Muscle of leg (tissue), 3 donors: ENCODE measurements at regions not wholly inside any gene's neighbourhood (a gene's known extent, or its start where the extent isn't known, plus 50 kb on each side); places are given as distances from the start of the nearest gene placed in this dataset.
"Not testable (repeated sequence)": the region's sequence is repeated elsewhere in the genome, so short reads cannot be mapped to it uniquely, and the experiment has no call there.

Experiments
- DNase-seq: peaks from one replicate; pipeline ENCODE4 v3.0.0; 2013
- H3K27ac ChIP-seq: one replicate; pipeline ENCODE4 v1.5.1; 2013; ENCODE audit warnings: mild to moderate bottlenecking, low read length, control low read depth
- H3K27me3 ChIP-seq: one replicate; pipeline ENCODE4 v1.6.1; 2013; ENCODE audit warnings: low read length; ENCODE audit not compliant: control insufficient read depth, insufficient read depth
- H3K36me3 ChIP-seq: one replicate; pipeline ENCODE4 v1.6.1; 2013; ENCODE audit warnings: low read length; ENCODE audit not compliant: control insufficient read depth, insufficient read depth
- H3K4me1 ChIP-seq: one replicate; pipeline ENCODE4 v1.6.1; 2013; ENCODE audit warnings: low read length; ENCODE audit not compliant: control insufficient read depth, insufficient read depth
- H3K4me3 ChIP-seq: one replicate; pipeline ENCODE4 v1.5.1; 2013; ENCODE audit warnings: low read length, control low read depth
- H3K9me3 ChIP-seq: replicated peaks from 2 replicates; pipeline ENCODE4 v1.6.1; 2013; ENCODE audit warnings: low read depth, low read length; ENCODE audit not compliant: control insufficient read depth
- WGBS: methylation state at CpG from one replicate; pipeline ENCODE4 v1.1.5; 2013; ENCODE audit warnings: missing lambda C conversion rate; ENCODE audit not compliant: insufficient coverage; 5-methylcytosine and 5-hydroxymethylcytosine counted together

DNA sequence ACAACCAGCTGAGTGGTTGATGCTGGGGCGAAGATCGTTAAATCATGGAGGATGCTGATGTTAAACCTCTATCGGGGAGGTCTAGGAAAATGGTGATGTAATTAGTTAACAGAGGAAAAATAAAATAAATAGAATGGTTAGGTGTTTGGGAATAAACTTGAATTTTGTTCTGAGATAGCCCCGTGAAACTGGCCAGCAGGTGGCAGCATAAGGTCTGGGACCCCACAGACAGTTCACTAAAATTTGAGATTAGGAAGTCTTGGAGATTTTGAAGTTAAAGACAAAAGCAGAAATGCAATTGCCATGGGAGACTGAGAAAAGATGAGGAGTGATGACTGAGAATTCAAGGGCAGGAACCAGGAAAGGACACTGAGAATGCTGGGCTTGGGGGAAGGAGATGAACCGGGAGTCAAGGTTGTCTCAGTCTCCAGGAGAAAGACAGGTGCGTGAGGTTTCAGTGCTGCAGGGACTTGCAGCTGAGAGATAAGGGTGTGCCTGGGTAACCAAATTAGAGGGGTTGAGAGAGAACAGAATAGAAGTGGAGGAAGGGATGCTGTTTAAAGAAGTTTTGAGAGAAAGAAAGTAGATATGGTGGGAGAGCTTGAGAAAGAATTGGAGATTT, 248.0 kb downstream of the ZNF92 start:
- 17% methylated on average over 4 of the region's 6 CpGs for WGBS
- H3K4me1 ChIP-seq, H3K4me3 ChIP-seq, H3K9me3 ChIP-seq, H3K36me3 ChIP-seq, H3K27ac ChIP-seq, H3K27me3 ChIP-seq: not testable (repeated sequence)
- DNase-seq: peak; percentile 1

DNA sequence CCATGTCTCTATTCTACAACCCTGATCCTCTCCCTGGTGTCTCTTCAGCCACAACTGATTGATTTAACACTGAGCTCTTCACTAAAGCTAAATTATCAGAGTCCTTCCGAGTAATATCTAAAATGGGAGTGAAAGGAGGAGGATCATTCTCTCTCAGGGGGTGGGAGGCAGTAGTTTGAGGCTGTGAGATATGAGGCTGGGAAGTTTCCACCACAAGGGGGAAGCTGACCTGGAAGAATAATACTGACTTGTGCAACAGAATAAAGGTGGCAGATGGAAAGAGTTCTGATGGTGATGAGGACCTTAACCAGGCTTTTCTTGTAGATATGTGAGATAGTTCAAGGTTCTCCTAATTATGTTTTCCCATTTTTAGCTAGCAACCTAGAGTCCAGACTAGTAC, 241.6 kb upstream of the VKORC1L1 start:
- not testable (repeated sequence) for DNase-seq, H3K27ac ChIP-seq, H3K9me3 ChIP-seq, H3K27me3 ChIP-seq, H3K36me3 ChIP-seq, H3K4me1 ChIP-seq, H3K4me3 ChIP-seq
- WGBS: no CpG with 5 or more reads among the region's 1 CpG

DNA sequence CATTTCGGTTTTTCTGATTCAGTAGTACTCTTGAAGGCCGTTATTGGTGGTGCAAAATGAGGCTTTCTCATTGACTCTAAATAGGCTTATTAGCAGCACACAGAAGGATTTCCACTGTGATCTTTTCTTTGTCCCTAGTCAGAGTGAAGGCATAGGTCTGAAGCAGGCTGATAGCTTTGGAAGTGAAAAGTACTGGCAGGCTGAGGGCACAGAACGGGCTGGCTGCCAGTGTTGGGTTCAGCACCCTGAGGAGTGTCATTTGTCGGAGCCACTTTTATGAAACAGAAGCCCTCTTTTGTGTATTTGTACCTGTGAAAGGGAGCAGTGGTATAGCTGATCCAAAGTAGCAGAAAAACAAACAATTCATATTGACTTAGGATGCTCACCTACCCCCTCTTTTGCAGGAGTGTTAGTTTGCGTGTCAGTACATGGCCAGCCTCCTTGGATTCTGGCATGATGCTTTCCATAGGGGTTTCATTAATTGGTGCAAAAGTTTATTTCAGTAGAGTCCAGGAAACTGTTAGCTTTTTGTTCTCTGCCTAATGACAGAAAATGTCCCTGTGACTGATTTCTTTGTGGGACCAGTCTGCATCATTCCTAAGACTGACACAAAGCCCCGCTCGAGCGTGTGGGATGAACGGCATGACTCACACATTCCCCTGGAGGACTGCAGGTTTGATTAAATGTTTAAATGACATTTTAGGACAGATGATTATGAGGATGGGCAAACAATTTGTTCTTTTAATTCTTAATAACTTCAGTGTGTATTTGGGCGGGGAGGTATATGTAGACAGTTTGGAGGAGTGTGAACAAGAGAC, 239.1 kb upstream of the VKORC1L1 start:
- not testable (repeated sequence) for H3K9me3 ChIP-seq, H3K36me3 ChIP-seq, H3K4me3 ChIP-seq, H3K27ac ChIP-seq, H3K4me1 ChIP-seq, DNase-seq, H3K27me3 ChIP-seq
- WGBS: no CpG with 5 or more reads among the region's 10 CpGs

DNA sequence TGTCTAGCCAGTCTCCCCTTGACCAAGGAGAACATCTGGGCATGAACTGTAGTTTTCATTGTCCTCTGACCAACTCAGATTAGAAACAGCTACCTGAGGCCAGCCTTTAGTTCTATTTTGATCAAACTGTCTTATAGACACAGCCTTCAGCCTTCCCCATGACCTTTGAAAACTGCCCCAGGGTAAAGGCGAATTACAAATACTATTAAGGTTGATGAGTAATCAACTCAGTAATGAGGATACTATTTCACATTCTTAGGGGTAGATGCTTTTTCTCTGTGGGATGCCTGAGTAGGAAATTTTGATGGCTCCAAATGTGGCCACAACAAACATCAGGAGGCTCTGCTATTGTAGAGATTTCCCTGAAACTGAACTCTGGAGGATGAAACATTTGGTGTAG, 234.0 kb upstream of the VKORC1L1 start:
- not testable (repeated sequence) for H3K36me3 ChIP-seq, DNase-seq, H3K4me3 ChIP-seq, H3K4me1 ChIP-seq, H3K27ac ChIP-seq, H3K27me3 ChIP-seq, H3K9me3 ChIP-seq
- no CpG with 5 or more reads among the region's 1 CpG for WGBS

DNA sequence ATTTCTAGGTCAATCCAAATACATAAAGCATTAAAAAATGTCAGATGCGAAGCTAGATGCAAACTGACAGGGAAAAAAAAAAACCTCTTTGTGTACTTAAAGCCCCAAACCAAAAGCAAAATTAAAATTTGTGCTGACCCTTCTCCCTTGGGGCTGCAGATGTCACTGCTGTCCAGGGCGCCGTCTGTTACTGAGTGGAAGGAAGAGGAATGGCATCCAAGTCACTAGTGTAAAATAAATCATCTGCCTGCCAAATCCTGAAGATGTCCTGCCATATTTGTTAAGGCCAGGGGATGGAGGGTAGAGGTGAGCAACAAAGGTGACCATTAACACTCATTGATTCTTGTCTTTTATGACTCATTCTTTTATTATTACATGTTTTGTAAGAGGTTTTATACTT, 233.2 kb upstream of the VKORC1L1 start:
- not testable (repeated sequence) for H3K4me1 ChIP-seq, H3K9me3 ChIP-seq, DNase-seq, H3K27ac ChIP-seq, H3K4me3 ChIP-seq, H3K27me3 ChIP-seq, H3K36me3 ChIP-seq
- no CpG with 5 or more reads among the region's 3 CpGs for WGBS

DNA sequence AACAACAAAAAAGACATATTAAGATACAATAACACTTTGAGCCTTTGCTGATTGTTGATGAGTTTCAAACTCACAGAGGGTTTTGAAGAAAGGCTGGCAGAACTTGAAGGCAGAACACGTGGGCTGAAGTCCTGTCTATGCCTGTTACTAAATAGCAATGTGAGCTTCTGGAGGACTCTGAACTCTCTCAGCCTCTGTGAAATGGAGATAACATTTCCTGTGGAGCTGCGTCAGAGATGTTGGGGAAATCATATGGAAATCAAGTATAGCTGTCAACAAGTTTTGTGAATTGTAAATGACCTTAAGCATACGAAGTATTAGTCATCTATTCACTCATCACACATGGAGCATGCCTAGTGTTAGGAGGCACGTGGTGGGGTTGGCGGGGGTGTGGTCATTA, 229.4 kb upstream of the VKORC1L1 start:
- H3K9me3 ChIP-seq, DNase-seq, H3K36me3 ChIP-seq, H3K4me3 ChIP-seq, H3K27ac ChIP-seq, H3K27me3 ChIP-seq, H3K4me1 ChIP-seq: not testable (repeated sequence)
- no CpG with 5 or more reads among the region's 5 CpGs for WGBS

DNA sequence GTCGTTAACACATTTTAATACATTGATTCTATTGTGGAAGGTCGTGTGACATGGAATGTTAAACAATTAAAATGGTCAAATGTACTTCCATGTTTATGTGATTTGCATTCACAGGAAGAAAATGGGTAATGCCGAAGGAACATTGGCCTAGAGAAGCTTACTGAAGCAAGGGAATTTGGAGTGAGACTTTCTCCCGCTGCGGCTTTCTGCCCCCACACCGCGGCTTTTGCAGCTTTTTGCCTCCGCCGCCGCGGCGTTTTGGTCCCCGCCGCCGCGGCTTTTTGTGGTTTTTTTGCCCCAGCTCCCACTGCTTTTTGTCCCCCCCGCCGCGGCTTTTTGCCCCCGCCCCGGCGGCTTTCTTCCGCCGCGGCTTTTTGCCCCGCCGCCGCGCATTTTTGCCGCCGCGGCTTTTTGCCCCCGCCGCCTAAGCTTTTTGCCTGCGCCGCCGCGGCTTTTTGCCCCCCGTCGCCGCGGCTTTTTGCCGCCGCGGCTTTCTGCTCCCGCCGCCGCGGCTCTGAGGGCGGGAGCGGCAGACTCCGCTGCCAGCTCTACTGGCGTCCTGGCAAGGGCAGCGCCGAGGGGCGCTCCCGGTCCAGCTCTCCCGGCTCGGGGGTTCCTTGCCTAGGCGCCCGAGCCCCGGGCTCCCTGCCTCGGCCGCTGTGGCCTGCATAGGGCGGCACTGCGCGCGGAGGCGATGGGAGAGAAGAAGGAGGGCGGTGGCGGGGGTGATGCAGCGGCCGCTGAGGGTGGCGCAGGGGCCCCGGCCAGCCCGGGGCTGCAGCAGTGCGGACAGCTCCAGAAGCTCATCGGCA, 225.5 kb upstream of the VKORC1L1 start:
- not testable (repeated sequence) for H3K4me3 ChIP-seq, DNase-seq, H3K4me1 ChIP-seq, H3K9me3 ChIP-seq, H3K36me3 ChIP-seq, H3K27ac ChIP-seq, H3K27me3 ChIP-seq
- WGBS: no CpG with 5 or more reads among the region's 78 CpGs

DNA sequence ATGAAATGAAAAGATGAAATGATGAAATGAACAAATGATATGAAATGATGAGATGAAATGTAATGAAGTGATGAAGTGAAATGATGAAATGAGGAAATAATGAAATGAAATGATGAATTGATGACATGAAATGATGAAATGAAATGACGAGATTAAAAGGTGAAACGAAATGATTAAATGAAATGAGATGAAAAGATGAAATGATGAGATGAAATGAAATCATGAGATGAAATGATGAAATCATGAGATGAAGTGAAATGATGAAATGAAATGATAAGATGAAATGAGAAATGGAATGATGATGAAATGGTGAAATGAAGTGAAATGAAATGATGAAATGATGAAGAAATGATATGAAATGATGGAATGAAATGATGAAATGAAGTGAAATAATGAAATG, 221.7 kb upstream of the VKORC1L1 start:
- not testable (repeated sequence) for H3K36me3 ChIP-seq, H3K4me1 ChIP-seq, DNase-seq, H3K27ac ChIP-seq, H3K27me3 ChIP-seq, H3K9me3 ChIP-seq, H3K4me3 ChIP-seq
- no CpG with 5 or more reads among the region's 2 CpGs for WGBS

DNA sequence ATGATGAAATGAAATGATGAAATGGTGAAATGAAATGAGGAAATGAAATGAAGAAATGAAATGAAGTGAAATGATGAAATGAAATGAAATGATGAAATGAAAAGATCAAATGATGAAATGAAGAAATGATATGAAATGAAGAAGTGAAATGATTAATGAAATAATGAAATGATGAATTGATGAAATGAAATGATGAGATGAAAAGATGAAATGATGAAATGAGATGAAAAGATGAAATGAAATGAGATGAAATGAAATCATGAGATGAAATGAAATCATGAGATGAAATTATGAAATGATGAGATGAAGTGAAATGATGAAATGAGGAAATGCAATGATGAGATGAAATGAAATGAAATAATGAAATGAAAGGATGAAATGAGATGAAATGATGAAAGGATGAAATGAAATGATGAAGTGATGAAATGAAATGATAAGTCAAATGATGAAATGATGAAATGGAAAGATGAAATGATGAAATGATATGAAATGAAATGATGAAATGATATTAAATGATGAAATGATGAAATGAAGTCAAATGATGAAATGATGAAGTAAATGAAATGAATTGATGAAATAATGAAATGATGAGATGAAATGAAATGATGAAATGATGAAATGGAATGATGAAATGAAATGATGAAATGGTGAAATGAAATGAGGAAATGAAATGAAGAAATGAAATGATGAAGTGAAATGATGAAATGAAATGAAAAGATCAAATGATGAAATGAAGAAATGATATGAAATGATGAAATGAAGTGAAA, 220.9 kb upstream of the VKORC1L1 start:
- not testable (repeated sequence) for H3K27me3 ChIP-seq, H3K36me3 ChIP-seq, H3K27ac ChIP-seq, DNase-seq, H3K9me3 ChIP-seq, H3K4me3 ChIP-seq, H3K4me1 ChIP-seq

DNA sequence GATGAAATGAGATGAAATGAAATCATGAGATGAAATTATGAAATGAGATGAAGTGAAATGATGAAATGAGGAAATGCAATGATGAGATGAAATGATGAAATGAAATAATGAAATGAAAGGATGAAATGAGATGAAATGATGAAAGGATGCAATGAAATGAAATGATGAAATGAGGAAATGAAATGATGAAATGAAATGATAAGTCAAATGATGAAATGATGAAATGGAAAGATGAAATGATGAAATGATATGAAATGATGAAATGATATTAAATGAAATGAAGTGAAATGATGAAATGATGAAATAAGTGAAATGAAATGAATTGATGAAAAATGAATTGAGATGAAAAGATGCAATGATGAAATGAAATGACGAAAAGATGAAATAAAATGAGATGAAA, 220.2 kb upstream of the VKORC1L1 start:
- H3K27me3 ChIP-seq, H3K27ac ChIP-seq, H3K9me3 ChIP-seq, DNase-seq, H3K4me3 ChIP-seq, H3K4me1 ChIP-seq, H3K36me3 ChIP-seq: not testable (repeated sequence)
- no CpG with 5 or more reads among the region's 1 CpG for WGBS
